DMS114 treated with DMSO at 0.1 percent for 48 hours (cell line): ENCODE measurements at regions not wholly inside any gene's neighbourhood (a gene's known extent, or its start where the extent isn't known, plus 50 kb on each side); places are given as distances from the start of the nearest gene placed in this dataset.
"Not testable (repeated sequence)": the region's sequence is repeated elsewhere in the genome, so short reads cannot be mapped to it uniquely, and the experiment has no call there.

Experiments used
- DNase-seq: peaks from one replicate; lab custom pipeline; 2025; ENCODE audit not compliant: unreplicated experiment; lab: John Stamatoyannopoulos, UW

GRCh38 chr2:199216253-199216652 lies 241.5 kb downstream of the SATB2 start:
- no peak for DNase-seq

GRCh38 chr2:199207011-199207410 lies 250.7 kb downstream of the SATB2 start:
- no peak for DNase-seq

- no peak for DNase-seq
Observed at GRCh38 chr2:199206536-199206935, 251.2 kb downstream of the SATB2 start.

- no peak for DNase-seq
Observed at GRCh38 chr2:199202964-199203363, 254.8 kb downstream of the SATB2 start.

- DNase-seq: no peak
Observed at GRCh38 chr2:199201539-199201938, 256.2 kb downstream of the SATB2 start.

GRCh38 chr2:199199797-199200196 lies 257.9 kb downstream of the SATB2 start:
- DNase-seq: no peak

GRCh38 chr2:199197448-199197847 lies 260.3 kb downstream of the SATB2 start:
- DNase-seq: no peak

GRCh38 chr2:199196686-199197085 lies 261.1 kb downstream of the SATB2 start:
- no peak for DNase-seq

- no peak for DNase-seq
Observed at GRCh38 chr2:199195927-199196502, 261.7 kb downstream of the SATB2 start.

- no peak for DNase-seq
Observed at GRCh38 chr2:199191461-199191860, 266.3 kb downstream of the SATB2 start.

GRCh38 chr2:199189229-199189628 lies 268.5 kb downstream of the SATB2 start:
- DNase-seq: no peak

GRCh38 chr2:199186301-199186751 lies 271.4 kb downstream of the SATB2 start:
- DNase-seq: no peak

GRCh38 chr2:199185174-199185573 lies 272.6 kb downstream of the SATB2 start:
- DNase-seq: not testable (repeated sequence)

- DNase-seq: no peak
Observed at GRCh38 chr2:199163613-199164458, 293.9 kb downstream of the SATB2 start.

- no peak for DNase-seq
Observed at GRCh38 chr2:199160677-199161465, 296.9 kb downstream of the SATB2 start.

GRCh38 chr2:199160081-199160480 lies 297.7 kb downstream of the SATB2 start:
- DNase-seq: no peak

- DNase-seq: no peak
Observed at GRCh38 chr2:199148076-199148845, 309.5 kb downstream of the SATB2 start.

- DNase-seq: no peak
Observed at GRCh38 chr2:199147216-199147615, 310.5 kb downstream of the SATB2 start.

GRCh38 chr2:199144546-199144945 lies 313.2 kb downstream of the SATB2 start:
- no peak for DNase-seq

GRCh38 chr2:199144036-199144435 lies 313.7 kb downstream of the SATB2 start:
- no peak for DNase-seq

- no peak for DNase-seq
Observed at GRCh38 chr2:199136681-199137080, 321.1 kb downstream of the SATB2 start.
